ENCODE measurements at regions not wholly inside any gene's neighbourhood (a gene's known extent, or its start where the extent isn't known, plus 50 kb on each side); places are given as distances from the start of the nearest gene placed in this dataset.

GRCh38 chr12:132393245-132393795, 63.9 kb upstream of the GALNT9 start:
- DNase-seq = no peak

- no peak for DNase-seq
These were observed 63.2 kb upstream of the GALNT9 start for GRCh38 chr12:132392389-132393244.

GRCh38 chr12:132391326-132392041, 62.1 kb upstream of the GALNT9 start:
- no peak for DNase-seq

DNA sequence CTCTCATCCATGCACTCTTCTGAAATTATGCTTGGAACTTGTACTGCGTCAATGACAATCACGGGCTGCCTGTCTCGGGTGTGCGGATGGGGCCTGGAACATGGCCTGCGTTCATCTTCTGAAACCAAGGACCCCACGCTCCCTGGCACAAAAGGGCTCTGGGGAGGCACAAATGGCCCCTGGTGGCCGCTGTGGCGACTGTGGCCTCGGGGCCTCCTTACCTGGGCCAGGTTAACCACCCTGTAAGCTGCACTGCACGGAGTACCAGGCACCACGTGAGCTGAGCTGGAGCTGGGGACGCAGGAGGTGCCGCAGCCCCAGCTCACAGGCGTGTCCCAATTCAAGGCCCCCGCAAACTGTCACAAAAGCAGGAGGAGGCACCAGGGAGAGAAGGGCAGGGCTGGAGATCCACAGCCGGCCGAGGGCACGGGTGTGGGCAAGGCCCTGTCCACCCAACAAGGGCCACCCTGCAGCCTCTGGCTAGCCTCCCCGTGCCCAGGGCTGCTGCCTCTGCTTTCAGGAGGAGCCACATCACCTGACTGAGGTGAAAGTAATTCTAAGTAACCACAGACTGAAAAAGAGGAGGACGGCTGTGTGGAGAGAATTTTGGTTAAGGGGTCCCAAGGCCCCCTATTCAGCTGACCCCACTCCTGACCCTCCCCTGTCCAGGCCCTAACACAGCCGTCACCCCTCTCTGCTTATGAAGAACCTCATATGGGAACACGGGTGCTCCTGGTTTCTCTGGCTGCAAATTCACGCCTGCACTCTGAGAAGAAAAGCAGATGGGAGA, 61.1 kb upstream of the GALNT9 start:
- DNase-seq = no peak

- DNase-seq = no peak
These were observed 60.3 kb upstream of the GALNT9 start for GRCh38 chr12:132389526-132390286.

DNA sequence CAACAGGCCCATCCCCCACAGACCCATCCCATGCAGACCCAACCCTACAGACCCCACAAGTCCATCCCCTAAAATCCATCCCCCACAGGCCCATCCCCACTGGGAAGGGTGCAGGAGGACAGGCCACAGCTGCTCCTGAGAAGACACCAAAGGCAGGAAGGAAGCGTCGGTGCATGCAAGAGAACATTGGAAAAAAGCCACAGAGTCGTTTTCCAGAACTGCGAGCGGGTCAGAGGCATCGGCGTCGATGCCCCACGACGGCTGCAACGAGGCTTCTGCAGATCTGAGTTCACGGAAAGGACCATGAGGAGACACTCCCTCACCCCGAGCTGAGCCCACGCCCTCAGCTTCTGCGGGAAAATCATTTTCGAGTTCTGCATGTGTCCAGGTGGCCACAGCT, 59.6 kb upstream of the GALNT9 start:
- DNase-seq = no peak

- DNase-seq = no peak
These were observed 59.1 kb upstream of the GALNT9 start for GRCh38 chr12:132388379-132389015.

DNA sequence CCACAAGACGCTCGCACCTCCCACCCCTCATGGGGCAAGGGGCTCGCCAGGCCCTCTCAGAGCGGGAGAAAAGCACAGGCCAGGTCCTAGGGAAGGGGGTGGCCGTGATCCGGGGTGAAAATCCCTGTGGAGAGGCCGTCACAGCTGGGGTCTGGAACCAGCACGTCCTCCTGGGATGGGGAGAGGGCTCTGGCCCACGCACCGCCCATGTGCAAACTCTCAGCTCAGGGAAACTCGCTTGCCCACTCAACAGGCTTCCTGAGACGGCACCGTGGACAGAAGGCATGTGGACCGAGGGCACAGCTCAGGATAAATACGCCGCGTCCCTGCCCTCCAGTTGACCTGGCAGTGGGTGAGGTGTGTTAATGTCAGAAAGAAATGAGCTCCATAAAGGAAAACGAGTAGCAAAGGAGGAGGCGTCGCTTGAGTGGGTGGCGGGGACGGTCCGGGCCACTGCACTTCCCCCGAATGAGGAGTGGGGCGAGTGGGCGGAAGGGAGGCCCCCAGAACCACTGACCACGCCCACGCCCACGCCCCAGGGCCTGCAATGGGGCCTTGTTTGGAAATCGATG, 57.6 kb upstream of the GALNT9 start:
- no peak for DNase-seq

- DNase-seq = no peak
These were observed 56.7 kb upstream of the GALNT9 start for GRCh38 chr12:132385923-132386751.

- DNase-seq = no peak
These were observed 55.8 kb upstream of the GALNT9 start for GRCh38 chr12:132384916-132385774.

DNA sequence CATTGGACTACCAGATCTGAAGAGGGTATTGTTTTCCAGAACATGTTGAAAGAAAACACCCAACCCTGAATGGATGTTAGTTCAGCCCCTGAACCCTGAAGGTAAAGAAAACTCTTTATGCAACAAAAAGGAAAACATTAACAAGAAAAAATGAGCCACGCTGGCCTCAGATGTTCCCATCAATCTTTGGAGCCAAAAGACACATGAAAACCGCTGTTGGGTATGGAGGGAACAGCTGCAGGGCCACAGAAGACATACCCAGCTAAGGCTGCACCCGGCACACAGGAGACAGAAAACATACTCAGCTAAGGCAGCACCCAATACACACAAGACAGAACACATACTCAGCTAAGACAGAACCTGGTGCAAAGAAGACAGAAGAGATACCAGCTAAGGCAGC, 51.3 kb upstream of the GALNT9 start:
- no peak for DNase-seq

DNA sequence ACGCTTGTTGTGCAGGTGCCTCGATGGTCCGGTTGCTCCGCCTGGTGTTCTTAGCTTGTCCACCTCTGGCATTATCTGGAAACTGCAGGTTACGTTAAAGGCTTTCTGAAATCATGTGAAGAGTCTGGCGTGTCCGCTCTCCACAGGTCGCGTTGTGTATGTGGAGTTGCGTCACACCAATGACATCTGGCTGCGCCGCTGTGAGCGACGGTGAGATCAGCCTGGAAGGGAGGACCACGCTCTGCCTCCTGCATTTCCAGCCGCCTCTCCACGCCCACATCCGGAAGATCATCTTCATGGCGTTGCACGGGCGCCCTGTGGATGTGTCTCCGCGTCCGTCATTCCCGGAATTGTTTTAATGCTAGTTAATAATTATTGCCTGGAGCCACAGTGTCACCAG, 50.6 kb upstream of the GALNT9 start:
- no peak for DNase-seq

GRCh38 chr12:132379576-132379975, 50.2 kb upstream of the GALNT9 start:
- no peak for DNase-seq

Measured in CD4-positive, alpha-beta T cell treated with Interleukin-21 for 1 hour (primary cell).